HG03108 (cell line): ENCODE measurements at regions not wholly inside any gene's neighbourhood (a gene's known extent, or its start where the extent isn't known, plus 50 kb on each side); places are given as distances from the start of the nearest gene placed in this dataset.

ENCODE experiments used
- ATAC-seq: cut with Tn5 transposase; IDR thresholded peaks from one replicate; pipeline ENCODE4 v1.9.1; 2021; ENCODE audit warnings: moderate library complexity; ENCODE audit not compliant: unreplicated experiment

- no peak for ATAC-seq
These were observed 293.3 kb upstream of the THBS1 start for GRCh38 chr15:39287322-39288195.

DNA sequence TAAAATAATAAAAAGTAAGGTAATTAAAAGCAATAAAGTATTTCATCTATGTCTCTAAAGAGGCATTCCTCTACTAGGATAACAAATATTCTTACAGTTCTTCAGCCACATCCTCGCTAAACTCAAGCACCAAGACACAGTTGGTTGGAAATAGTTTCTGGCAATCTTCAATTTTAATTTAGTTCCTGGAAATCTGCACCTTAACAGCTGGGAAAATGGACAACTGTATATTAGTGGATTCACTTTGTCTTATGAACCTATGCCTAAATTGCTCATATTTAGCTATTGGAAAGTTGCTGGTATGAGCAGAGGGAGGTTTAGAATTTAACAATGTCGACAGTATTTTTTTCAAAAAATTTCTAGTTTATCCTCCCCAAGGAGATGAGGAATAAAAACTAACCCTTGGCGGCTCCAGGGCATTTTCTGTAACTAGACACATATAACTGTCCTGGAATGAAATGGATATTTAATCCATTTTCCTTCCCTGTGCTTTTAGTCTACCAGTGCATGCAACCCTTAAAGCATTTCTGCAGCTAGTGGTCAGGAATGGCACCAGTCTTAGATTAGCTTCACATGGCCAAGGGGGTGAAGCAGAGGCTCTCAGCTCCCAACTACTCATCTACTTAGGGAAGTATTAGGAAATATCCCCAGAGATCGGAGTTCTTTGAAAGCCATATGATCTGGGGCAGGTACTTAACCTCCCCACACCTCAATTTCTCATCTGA, 290.0 kb upstream of the THBS1 start:
- no peak for ATAC-seq

DNA sequence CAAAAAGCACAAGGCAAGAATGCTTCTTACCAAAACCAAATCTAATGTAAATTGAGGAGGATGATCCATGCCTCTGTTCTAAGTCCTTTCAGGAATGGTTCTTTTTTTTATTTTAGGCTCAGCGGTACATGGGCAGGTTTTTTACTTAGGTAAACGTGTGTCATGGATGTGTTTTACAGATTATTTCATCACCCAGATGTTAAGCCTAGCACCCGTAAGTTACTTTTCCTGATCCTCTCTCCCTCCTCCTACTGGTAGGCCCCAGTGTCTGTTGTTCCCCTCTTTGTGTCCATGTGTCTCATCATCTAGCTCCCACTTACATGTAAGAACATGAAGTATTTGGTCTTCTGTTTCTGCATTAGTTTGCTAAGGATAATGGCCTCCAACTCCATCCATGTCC, 289.2 kb upstream of the THBS1 start:
- ATAC-seq, result no peak

- ATAC-seq, result no peak
These were observed 283.9 kb upstream of the THBS1 start for GRCh38 chr15:39296955-39297354.

DNA sequence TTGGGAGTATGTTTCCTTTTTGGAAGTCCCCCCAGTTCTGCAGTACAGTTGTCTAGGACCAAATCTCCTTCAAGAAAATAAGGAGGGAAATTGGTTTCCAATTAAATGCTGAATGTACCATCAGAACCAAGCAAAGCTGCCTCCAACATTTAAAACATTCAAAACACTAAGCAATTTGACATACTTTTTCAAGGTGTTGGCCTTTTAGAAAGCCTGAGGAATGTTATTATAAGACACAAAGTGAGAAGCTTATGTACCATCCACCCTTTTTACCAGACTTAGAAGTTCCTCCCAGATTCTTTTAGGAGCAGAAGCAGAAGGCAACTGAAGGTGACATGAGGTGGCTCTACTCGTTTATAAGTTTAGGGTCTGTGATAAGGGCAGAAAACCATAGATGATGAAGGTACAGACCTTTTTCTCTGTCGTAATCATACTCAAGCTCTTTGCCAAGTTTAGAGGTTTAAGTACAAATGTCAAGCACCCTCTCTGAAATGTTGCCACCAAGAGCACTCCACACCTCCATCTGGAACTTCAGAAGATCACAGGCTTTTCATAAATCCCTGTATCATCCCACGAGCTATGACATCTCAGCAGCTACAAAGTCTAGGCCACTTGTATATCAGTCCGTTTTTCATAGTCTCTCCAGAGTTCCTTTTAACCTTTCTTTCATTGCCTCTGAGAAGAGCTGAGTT, 282.5 kb upstream of the THBS1 start:
- ATAC-seq, result no peak

DNA sequence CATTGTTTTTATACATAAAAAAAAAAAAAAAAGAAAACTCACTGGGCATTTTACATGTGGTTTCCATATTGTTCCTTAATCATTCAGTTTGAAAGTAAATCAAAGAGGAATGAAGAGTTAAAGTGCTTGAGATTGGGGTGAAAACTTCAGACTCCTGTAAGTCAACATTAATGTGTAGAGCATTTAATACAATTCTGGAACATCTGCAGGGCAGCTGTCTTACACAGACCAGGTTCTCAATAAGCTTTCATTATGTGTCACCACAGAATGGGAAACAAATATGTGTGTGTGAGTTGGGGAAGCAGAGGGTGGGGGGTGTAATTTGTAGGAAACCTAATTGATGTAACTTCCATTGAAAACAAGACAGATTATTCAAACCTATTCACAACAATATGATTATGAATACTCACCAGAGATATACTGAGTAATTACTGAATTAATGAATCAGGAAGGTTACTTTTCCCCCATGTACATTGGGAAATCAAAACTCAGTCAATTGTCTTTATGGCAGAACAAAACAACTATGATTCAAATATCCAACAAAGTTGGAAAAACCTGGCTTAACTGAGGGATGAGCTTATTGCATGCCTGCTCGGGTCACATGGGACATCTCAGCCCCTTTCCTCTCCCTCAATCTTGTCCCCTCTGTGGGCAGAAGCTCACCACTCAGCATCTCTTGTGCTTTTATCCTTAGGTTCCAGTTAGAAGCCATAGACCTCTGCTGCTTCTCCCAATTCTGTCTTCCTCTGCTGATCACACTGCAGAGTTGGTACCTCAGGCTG, 281.2 kb upstream of the THBS1 start:
- no peak for ATAC-seq

- ATAC-seq, result no peak
These were observed 280.3 kb upstream of the THBS1 start for GRCh38 chr15:39300451-39301153.

- ATAC-seq, result no peak
These were observed 279.3 kb upstream of the THBS1 start for GRCh38 chr15:39301589-39301999.

GRCh38 chr15:39302936-39303335, 277.9 kb upstream of the THBS1 start:
- no peak for ATAC-seq

DNA sequence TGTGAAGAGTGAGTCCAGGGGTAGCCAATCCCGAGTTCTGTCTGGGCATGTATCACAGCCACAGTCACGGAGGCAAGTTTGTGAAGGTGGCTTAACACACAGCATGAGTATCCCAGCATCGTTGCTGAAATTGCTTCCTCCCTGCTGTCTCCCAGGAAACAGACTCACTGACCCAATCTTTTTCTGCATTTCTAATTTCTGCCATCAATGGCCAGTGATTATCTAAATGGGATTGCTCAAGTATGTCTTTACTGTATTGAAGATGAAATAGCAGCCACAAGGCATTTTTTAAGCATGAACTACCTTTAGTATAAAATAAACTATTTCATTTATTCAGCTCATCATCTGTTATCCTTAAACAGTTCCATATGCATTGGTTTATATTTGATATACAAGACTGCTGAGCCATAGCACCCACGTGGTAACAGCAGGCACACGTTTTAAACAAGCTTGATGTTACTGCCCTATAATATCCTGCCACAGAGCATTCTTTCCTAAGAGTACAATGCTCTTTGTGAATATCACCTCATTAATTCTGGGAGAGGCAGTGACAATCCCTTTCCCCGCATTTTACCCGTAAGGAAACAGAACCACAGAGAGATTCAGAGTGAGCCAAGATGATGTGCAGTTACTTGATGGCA, 276.6 kb upstream of the THBS1 start:
- no peak for ATAC-seq

DNA sequence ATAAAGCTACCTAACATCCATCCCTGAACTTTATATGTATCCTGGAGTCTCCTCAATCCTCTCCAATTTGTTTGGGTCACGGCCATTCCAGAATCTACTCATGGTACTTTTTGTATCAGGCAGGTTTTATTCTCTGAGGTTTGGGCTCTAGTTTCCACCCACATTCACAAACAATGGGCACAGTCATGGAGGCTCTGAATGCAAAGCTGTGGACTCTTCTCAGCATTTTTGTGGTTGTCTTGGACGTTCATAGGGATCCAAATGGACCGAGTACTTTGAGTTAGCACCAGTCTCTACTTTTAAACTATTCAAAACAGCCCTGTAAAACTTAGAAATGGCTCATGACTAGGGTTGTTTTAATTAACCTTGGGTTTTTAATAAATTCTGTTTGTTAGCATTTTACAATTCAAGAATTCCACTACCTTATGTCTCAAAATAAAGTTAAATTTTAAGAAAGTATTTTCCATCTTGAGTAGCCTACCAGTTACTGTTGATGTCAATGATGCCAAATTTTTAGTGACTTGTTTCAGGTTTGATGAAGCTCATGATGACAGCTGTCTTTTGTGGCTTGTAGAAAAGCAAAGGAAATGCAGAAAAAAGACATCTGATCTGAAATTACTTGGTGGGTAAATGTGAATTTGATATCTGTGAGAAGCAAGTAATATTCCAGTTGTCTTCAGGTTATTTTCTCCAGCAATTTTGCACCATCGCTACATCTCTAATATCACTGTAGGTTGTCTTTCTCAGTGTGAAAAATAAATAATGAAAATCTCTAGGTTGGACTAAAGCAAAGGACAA, 275.7 kb upstream of the THBS1 start:
- no peak for ATAC-seq

DNA sequence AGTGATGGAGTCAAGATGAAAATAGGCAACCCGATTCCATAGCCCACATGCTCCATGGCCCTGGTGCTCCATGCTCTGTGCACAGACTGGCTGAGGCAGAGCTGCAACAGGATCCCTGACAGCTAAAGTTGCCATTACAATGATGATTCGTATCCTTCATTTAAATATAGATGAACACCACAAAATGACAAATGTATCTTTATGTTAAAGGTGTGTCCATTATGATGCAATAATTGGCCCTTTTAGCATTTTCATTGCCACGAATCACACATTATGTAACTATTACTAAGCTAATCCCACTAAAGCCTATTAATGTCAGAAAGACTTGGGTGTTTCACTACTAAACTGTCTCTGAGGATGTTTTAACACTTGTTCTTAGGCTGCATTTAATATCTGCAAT, 270.2 kb upstream of the THBS1 start:
- no peak for ATAC-seq

DNA sequence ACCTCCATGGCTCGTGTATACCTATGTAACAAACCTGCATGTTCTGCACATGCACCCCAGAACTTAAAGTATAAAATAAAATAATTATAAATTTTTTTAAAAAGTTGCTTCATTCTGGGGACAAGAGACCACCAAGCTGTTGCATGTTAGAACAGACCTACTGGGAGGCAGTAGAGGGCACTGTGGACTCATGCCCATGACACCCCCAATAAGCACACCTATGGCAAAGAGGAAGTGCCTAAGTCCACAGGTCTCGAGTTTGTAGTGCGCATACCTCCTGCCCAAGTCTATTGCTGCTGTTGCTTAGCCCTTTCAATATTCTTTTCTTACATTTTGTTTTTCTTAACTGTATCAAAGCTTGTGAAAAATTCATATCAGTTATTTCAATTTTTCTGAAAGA, 267.9 kb upstream of the THBS1 start:
- ATAC-seq, result peak; percentile 59

DNA sequence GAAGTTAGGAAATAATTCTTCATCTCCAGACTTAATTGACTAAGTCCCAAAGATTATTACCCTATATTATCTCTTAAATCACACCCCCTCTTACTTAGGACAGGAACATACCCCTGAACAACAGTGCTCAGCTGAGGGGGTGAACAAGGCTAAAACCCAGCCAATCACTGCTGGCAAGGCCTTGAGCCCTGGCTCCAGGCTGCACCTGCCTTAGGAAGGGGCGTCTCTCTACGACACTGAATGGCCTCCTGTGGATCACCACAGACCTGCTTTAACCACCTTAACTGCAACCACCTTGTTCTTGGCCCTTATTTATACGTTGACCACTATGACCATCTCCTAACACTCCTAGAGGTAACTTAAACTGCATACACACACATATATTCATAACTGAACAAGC, 267.4 kb upstream of the THBS1 start:
- ATAC-seq, result no peak

DNA sequence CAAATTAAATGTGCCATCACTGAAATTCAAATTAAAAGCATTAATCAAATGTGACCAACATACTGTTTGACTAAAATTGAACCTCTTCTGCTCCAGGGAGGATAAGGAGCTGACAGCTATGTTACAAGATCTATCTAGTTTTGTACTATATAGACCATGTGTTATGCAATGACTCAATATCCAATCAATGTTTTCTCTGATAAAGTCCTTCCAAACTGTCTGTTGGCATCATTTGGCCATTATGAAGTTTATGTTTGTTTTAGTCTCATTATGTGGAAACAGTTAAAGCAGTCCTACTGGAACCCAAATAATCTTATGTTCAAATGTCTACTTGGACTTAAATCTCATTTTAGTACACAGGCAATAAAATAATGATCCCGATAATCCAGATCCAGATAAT, 267.0 kb upstream of the THBS1 start:
- ATAC-seq, result no peak

- ATAC-seq, result no peak
These were observed 265.6 kb upstream of the THBS1 start for GRCh38 chr15:39315206-39315850.

DNA sequence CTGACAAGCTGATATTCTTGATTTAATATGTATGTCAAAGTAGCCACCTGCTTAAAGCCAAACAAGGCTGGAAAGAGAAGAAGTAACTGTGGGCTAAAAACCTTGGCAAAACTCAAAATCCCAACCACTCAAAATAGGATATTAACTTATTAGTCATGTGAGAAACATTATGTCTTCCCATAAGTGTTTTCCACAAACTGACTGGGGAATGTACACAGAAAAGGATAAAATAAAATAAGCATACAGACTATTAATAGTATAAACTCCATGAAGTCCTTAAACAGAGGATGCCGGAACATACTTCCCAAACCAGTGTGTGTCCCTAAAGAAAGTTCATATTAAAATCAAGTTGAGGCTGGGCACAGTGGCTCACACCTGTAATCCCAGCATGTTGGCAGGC, 263.7 kb upstream of the THBS1 start:
- ATAC-seq, result no peak

DNA sequence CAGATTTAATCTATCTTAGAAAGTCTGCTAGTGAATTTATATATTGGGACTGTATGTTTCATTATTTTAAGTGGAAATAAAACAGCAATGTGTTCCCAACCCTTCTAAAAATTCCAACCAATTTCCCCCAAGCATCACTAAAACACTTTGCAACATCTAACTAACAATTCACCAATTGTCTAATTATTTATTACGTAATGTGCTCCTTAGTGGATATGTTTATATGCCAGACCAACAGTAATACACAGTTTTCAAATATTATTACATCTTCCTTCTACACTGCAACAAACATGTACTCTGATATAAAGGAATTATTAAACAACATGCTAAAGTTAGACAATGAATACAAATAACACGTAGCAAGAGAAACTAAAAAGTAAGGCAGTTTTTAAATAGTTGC, 262.6 kb upstream of the THBS1 start:
- ATAC-seq, result no peak

GRCh38 chr15:39320355-39320754, 260.5 kb upstream of the THBS1 start:
- no peak for ATAC-seq
